ENCODE measurements at regions not wholly inside any gene's neighbourhood (a gene's known extent, or its start where the extent isn't known, plus 50 kb on each side); places are given as distances from the start of the nearest gene placed in this dataset.

DNA sequence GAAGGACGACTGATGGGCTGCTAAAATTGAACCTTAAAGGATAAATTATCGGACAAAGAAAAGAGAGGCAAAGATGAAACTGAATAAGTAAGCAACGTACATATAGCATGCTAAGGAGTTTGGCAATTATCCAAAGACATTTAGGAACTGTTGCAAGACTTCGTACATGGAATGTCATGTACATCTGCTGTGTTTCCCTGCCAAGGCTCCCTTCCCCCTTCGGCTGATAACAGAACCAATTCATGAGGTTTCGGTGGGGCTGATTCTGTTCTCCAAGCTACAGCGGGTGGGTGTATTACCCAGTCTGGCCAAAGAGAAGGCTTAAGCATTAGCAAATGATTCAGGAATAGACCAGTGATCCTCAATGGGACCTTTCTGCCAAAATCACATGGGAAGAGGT, 190.9 kb upstream of the FREM1 start:
- TF ChIP-seq, protein P1, sequence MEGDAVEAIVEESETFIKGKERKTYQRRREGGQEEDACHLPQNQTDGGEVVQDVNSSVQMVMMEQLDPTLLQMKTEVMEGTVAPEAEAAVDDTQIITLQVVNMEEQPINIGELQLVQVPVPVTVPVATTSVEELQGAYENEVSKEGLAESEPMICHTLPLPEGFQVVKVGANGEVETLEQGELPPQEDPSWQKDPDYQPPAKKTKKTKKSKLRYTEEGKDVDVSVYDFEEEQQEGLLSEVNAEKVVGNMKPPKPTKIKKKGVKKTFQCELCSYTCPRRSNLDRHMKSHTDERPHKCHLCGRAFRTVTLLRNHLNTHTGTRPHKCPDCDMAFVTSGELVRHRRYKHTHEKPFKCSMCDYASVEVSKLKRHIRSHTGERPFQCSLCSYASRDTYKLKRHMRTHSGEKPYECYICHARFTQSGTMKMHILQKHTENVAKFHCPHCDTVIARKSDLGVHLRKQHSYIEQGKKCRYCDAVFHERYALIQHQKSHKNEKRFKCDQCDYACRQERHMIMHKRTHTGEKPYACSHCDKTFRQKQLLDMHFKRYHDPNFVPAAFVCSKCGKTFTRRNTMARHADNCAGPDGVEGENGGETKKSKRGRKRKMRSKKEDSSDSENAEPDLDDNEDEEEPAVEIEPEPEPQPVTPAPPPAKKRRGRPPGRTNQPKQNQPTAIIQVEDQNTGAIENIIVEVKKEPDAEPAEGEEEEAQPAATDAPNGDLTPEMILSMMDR (IDR thresholded peaks at IDR 0.05; ENCODE audit: low read depth, low read length, missing input control) = no peak
- TF ChIP-seq EGR1 (IDR thresholded peaks at IDR 0.05; ENCODE audit: low read depth in 2 of 2) = no peak
- no peak for TF ChIP-seq YY1 (IDR thresholded peaks at IDR 0.05)
- TF ChIP-seq, protein P2, sequence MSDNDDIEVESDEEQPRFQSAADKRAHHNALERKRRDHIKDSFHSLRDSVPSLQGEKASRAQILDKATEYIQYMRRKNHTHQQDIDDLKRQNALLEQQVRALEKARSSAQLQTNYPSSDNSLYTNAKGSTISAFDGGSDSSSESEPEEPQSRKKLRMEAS (IDR thresholded peaks at IDR 0.05) = no peak
- no peak for TF ChIP-seq SP1 (IDR thresholded peaks at IDR 0.05)
- TF ChIP-seq JUND (IDR thresholded peaks at IDR 0.05) = no peak
- no peak for TF ChIP-seq RAD21 (IDR thresholded peaks at IDR 0.05)

All from liver (tissue), 3 donors.